K562 (cell line): ENCODE measurements at regions not wholly inside any gene's neighbourhood (a gene's known extent, or its start where the extent isn't known, plus 50 kb on each side); places are given as distances from the start of the nearest gene placed in this dataset.

Source experiments
- ATAC-seq: fragments of 200-7000 bp; cut with Tn5 transposase; 3 replicates; pipeline ENCODE4 v1.9.1; 2020; ENCODE audit warnings: moderate library complexity
- BruUV-seq: library from RNA; stranded (reverse); fragments of 400-500 nt; replicated peaks from 2 replicates; lab custom pipeline; 2021; lab: Mats Ljungman, UMichigan
- CTCF ChIA-PET: fragments of 300-600 bp; formaldehyde crosslinking; extraction: SDS; loops from one replicate; lab custom pipeline; 2021; ENCODE audit warnings: low intra/inter-chr PET ratio; lab: Yijun Ruan, JAX
- POLR2A ChIA-PET: fragments of 300-600, 350-650 bp; sonication (Branson Sonifier 250); formaldehyde crosslinking; extraction: SDS; loops from one replicate; lab custom pipeline; 2021; ENCODE audit warnings: antibody characterized with exemption, inconsistent platforms; lab: Yijun Ruan, JAX
- DNase-seq, 4 experiments: peaks; one replicate each; pipeline versions ENCODE4 v3.0.0 to v3.0.0-alpha.2; 2011 to 2018; ENCODE audit warnings: low spot score in 3 of 4, mixed read lengths in 3 of 4; ENCODE audit errors: extremely low read depth in 1 of 4
- FAIRE-seq: peaks from 2 replicates; lab custom pipeline; 2011; peaks lifted over from hg19 to GRCh38; lab: Jason Lieb, UNC
- H2AFZ ChIP-seq: 2 replicates; pipeline ENCODE4 v1.6.0; 2011; ENCODE audit warnings: low read depth, low read length, control low read depth, inconsistent platforms
- H3K27ac ChIP-seq: fragments of 200-600 bp; 3 replicates; pipeline ENCODE4 v1.8.0; 2011; ENCODE audit warnings: low read depth, mild to moderate bottlenecking, control low read depth, inconsistent platforms, low read length, moderate library complexity, mixed read lengths; ENCODE audit errors: extremely low read depth
- H3K27me3 ChIP-seq, 2 experiments: fragments of 300-600 bp in 1 of 2; 2 replicates in 1 of 2; 3 replicates in 1 of 2; pipeline versions ENCODE4 v1.6.0 to v1.8.0; 2011; ENCODE audit warnings: inconsistent platforms in 2 of 2, low read length in 2 of 2, mild to moderate bottlenecking in 1 of 2, mixed read lengths in 1 of 2, moderate library complexity in 1 of 2; ENCODE audit not compliant: control insufficient read depth in 2 of 2, insufficient read depth in 2 of 2
- H3K36me3 ChIP-seq: fragments of 300-600 bp; 3 replicates; pipeline ENCODE4 v1.8.0; 2011; ENCODE audit warnings: mild to moderate bottlenecking, low read length, inconsistent platforms; ENCODE audit not compliant: control insufficient read depth, insufficient read depth
- H3K4me1 ChIP-seq, 2 experiments: fragments of 200-600 bp in 1 of 2; replicated peaks in 1 of 2; 2 replicates in 1 of 2; 3 replicates in 1 of 2; pipeline versions ENCODE4 v1.5.1 to v1.8.0; 2011; ENCODE audit warnings: inconsistent platforms in 2 of 2, low read length in 2 of 2, mild to moderate bottlenecking in 1 of 2, mixed read lengths in 1 of 2, moderate library complexity in 1 of 2; ENCODE audit not compliant: control insufficient read depth in 2 of 2, insufficient read depth in 2 of 2
- H3K4me2 ChIP-seq: 2 replicates; pipeline ENCODE4 v1.6.1; 2011; ENCODE audit warnings: low read length, control low read depth, inconsistent platforms, mixed read lengths; ENCODE audit not compliant: insufficient read depth
- H3K4me3 ChIP-seq: fragments of 200-600 bp; sonication (generic), shearing (Covaris generic); 2 replicates; pipeline ENCODE4 v1.5.1; 2016; ENCODE audit warnings: control low read depth, inconsistent platforms
- H3K79me2 ChIP-seq: fragments of 200-600 bp; 3 replicates; pipeline ENCODE4 v1.8.0; 2011; ENCODE audit warnings: low read length, inconsistent platforms; ENCODE audit not compliant: control insufficient read depth, insufficient read depth
- H3K9ac ChIP-seq, 2 experiments: 2 replicates each; pipeline versions ENCODE4 v1.6.0 to v1.6.1; 2011; ENCODE audit warnings: low read depth in 2 of 2, low read length in 2 of 2, control low read depth in 1 of 2, inconsistent platforms in 1 of 2, mild to moderate bottlenecking in 1 of 2, mixed read lengths in 1 of 2; ENCODE audit not compliant: insufficient read depth in 1 of 2
- H3K9me1 ChIP-seq: one replicate; pipeline ENCODE4 v1.6.0; 2011; ENCODE audit warnings: inconsistent platforms, mild to moderate bottlenecking, low read length, moderate library complexity; ENCODE audit not compliant: control insufficient read depth, insufficient read depth
- H3K9me3 ChIP-seq: replicated peaks from 2 replicates; pipeline ENCODE4 v1.5.1; 2011; ENCODE audit warnings: low read depth, low read length, inconsistent platforms; ENCODE audit not compliant: control insufficient read depth, insufficient read depth
- H4K20me1 ChIP-seq: replicated peaks from 2 replicates; pipeline ENCODE4 v1.6.1; 2011; ENCODE audit warnings: low read length, inconsistent platforms, mixed read lengths; ENCODE audit not compliant: control insufficient read depth, insufficient read depth
- ASH1L ChIP-seq: fragments of 450-650 bp; IDR thresholded peaks from 2 replicates; pipeline ENCODE4 v1.6.1; 2018; ENCODE audit warnings: borderline replicate concordance, mild to moderate bottlenecking, low read depth; ENCODE audit not compliant: partially characterized antibody
- LARP7 ChIP-seq: fragments of 450-650 bp; IDR thresholded peaks from 2 replicates; pipeline ENCODE4 v1.6.1; 2016
- SP2 ChIP-seq: IDR thresholded peaks from 2 replicates; pipeline ENCODE4 v1.6.1; 2011; ENCODE audit warnings: mild to moderate bottlenecking, low read depth, low read length, moderate library complexity; ENCODE audit not compliant: poor library complexity, severe bottlenecking; ENCODE audit errors: extremely low read depth
- SREBF1 ChIP-seq: fragments of 150-350 bp; IDR thresholded peaks from 2 replicates; pipeline ENCODE4 v1.6.1; 2014; ENCODE audit warnings: antibody characterized with exemption, low read depth, low read length, borderline replicate concordance
- STAT5B ChIP-seq: fragments of 250-450 bp; sonication (Bioruptor Pico); IDR thresholded peaks from 2 replicates; pipeline ENCODE4 v1.8.0; 2021; ENCODE audit warnings: mild to moderate bottlenecking, inconsistent platforms
- ZC3H4 ChIP-seq: sonication (generic); formaldehyde crosslinking; IDR thresholded peaks from 2 replicates; pipeline ENCODE4 v1.9.0; 2021; ENCODE audit warnings: missing genetic modification reagents, borderline replicate concordance
- ZNF707 ChIP-seq: fragments of 250-450 bp; sonication (Bioruptor Pico); conservative IDR thresholded peaks from 2 replicates; pipeline ENCODE4 v1.8.0; 2022; ENCODE audit warnings: inconsistent platforms, mild to moderate bottlenecking, moderate library complexity
- in situ Hi-C: fragments of 300-500 bp; cut with MboI; formaldehyde crosslinking; loops from 4 replicates; pipeline ENCODE4 v1.15.0; 2018; ENCODE audit warnings: inconsistent platforms, mixed read lengths
- intact Hi-C: fragments of 100-400 bp; cut with micrococcal nuclease; formaldehyde crosslinking; loops from 2 replicates; pipeline ENCODE4 v1.14.2; 2022
- TF ChIP-seq, protein P1 (sequence below): fragments of 450-650 bp; IDR thresholded peaks from 2 replicates; pipeline ENCODE4 v1.6.1; 2016; ENCODE audit warnings: low read depth
- TF ChIP-seq, protein P2 (sequence below): fragments of 450-650 bp; IDR thresholded peaks from 2 replicates; pipeline ENCODE4 v1.6.1; 2016
- TF ChIP-seq, protein P3 (sequence below), 2 experiments: IDR thresholded peaks in 1 of 2; conservative IDR thresholded peaks in 1 of 2; 2 replicates each; pipeline ENCODE4 v1.6.1; 2016; ENCODE audit warnings: low read depth in 2 of 2, mild to moderate bottlenecking in 1 of 2, missing compliant biosample characterization in 1 of 2, missing genetic modification characterization in 1 of 2, moderate library complexity in 1 of 2

DNA sequence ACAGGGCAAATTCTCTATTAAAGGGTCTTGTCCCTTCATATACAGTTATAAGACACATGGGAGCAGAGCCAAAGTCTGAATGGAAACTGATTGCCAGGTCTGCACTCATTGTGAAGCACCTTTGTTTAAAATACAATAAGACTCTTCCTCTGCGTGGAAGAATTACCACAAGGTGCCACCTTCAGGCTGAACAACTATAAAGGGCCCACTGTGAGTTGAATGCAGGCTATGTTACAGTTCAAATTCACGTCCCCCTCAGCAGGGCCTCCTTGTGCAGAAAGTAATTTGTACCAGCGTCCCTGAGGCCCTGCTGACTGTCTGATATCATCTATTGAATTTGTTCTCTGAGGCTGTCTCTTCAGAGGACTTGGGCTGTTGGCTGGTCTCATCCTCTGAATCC is 225.8 kb upstream of the TEX13C start (continued):
- TF ChIP-seq ZC3H4 (CRISPR knock-in tag) = no peak
- no peak for TF ChIP-seq STAT5B (CRISPR knock-in tag)
- no peak for TF ChIP-seq SREBF1
- no peak for TF ChIP-seq ASH1L

DNA sequence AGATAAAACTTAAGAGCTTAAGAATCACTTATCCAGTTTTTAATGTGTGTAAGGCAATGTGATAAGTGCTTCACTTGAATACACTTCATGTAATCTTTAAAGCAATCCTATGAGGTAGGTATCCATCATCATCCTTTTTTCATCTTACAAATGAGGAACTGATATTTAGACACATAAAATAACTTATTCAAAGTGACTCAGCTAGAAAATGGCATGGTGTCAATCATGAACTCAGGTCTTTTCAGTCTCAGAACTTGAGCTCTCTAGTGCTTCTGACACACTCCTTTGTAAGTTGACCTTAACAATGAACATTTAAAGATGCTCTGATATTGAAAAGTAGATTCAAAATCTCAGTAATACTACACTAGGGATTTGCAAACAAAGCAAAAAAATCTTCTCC is 224.8 kb upstream of the TEX13C start:
- Histone ChIP-seq H3K36me3 (no peaks in the 10 kb centered on the region), H3K4me1 (no peaks in the 10 kb centered on the region), H3K4me3 (no peak overlapping the region), H3K79me2 (no peaks in the 10 kb centered on the region), H3K9ac (no peak overlapping the region), H3K27ac (no peak overlapping the region), H2AFZ (no peak overlapping the region), H4K20me1 (no peaks in the 10 kb centered on the region), H3K27me3 (no peaks in the 10 kb centered on the region), H3K4me2 (no peak overlapping the region), H3K9me1 (no peaks in the 10 kb centered on the region), H3K9me3 (no peaks in the 10 kb centered on the region)
- BruUV-seq = no TSS peak
- no peak for ATAC-seq
- CTCF ChIA-PET = no interaction called here
- in situ Hi-C loops (no loop called here), intact Hi-C loops (no loop called here)
- no peak for FAIRE-seq
- POLR2A ChIA-PET = no interaction called here
- no peak for DNase-seq
- TF ChIP-seq, protein P1, sequence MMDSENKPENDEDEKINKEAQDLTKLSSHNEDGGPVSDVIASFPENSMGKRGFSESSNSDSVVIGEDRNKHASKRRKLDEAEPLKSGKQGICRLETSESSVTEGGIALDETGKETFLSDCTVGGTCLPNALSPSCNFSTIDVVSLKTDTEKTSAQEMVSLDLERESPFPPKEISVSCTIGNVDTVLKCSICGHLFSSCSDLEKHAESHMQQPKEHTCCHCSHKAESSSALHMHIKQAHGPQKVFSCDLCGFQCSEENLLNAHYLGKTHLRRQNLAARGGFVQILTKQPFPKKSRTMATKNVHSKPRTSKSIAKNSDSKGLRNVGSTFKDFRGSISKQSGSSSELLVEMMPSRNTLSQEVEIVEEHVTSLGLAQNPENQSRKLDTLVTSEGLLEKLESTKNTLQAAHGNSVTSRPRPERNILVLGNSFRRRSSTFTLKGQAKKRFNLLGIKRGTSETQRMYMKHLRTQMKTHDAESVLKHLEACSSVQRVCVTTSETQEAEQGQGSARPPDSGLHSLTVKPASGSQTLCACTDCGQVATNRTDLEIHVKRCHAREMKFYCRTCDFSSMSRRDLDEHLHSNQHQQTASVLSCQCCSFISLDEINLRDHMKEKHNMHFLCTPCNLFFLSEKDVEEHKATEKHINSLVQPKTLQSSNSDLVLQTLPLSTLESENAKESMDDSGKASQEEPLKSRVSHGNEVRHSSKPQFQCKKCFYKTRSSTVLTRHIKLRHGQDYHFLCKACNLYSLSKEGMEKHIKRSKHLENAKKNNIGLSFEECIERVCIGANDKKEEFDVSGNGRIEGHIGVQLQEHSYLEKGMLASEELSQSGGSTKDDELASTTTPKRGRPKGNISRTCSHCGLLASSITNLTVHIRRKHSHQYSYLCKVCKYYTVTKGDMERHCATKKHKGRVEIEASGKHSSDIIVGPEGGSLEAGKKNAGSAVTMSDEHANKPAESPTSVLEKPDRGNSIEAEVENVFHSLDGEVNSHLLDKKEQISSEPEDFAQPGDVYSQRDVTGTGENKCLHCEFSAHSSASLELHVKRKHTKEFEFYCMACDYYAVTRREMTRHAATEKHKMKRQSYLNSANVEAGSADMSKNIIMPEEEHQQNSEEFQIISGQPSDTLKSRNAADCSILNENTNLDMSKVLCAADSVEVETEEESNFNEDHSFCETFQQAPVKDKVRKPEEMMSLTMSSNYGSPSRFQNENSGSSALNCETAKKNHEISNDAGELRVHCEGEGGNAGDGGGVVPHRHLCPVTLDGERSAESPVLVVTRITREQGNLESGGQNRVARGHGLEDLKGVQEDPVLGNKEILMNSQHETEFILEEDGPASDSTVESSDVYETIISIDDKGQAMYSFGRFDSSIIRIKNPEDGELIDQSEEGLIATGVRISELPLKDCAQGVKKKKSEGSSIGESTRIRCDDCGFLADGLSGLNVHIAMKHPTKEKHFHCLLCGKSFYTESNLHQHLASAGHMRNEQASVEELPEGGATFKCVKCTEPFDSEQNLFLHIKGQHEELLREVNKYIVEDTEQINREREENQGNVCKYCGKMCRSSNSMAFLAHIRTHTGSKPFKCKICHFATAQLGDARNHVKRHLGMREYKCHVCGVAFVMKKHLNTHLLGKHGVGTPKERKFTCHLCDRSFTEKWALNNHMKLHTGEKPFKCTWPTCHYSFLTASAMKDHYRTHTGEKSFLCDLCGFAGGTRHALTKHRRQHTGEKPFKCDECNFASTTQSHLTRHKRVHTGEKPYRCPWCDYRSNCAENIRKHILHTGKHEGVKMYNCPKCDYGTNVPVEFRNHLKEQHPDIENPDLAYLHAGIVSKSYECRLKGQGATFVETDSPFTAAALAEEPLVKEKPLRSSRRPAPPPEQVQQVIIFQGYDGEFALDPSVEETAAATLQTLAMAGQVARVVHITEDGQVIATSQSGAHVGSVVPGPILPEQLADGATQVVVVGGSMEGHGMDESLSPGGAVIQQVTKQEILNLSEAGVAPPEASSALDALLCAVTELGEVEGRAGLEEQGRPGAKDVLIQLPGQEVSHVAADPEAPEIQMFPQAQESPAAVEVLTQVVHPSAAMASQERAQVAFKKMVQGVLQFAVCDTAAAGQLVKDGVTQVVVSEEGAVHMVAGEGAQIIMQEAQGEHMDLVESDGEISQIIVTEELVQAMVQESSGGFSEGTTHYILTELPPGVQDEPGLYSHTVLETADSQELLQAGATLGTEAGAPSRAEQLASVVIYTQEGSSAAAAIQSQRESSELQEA = no peak
- TF ChIP-seq, protein P2, sequence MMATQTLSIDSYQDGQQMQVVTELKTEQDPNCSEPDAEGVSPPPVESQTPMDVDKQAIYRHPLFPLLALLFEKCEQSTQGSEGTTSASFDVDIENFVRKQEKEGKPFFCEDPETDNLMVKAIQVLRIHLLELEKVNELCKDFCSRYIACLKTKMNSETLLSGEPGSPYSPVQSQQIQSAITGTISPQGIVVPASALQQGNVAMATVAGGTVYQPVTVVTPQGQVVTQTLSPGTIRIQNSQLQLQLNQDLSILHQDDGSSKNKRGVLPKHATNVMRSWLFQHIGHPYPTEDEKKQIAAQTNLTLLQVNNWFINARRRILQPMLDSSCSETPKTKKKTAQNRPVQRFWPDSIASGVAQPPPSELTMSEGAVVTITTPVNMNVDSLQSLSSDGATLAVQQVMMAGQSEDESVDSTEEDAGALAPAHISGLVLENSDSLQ = peak; percentile 63
- TF ChIP-seq, protein P3, sequence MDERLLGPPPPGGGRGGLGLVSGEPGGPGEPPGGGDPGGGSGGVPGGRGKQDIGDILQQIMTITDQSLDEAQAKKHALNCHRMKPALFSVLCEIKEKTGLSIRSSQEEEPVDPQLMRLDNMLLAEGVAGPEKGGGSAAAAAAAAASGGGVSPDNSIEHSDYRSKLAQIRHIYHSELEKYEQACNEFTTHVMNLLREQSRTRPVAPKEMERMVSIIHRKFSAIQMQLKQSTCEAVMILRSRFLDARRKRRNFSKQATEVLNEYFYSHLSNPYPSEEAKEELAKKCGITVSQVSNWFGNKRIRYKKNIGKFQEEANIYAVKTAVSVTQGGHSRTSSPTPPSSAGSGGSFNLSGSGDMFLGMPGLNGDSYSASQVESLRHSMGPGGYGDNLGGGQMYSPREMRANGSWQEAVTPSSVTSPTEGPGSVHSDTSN (CRISPR knock-in tag; IDR thresholded peaks at IDR 0.05; ENCODE audit: low read depth) = no peak
- TF ChIP-seq, protein P3 (tag; conservative IDR thresholded peaks at IDR 0.05; ENCODE audit: low read depth) = peak; percentile 36; the same call in 1 of the 2 replicates
- no peak for TF ChIP-seq ZNF707 (CRISPR knock-in tag)
- no peak for TF ChIP-seq LARP7
- TF ChIP-seq SP2 = no peak
